ENCODE measurements at regions not wholly inside any gene's neighbourhood (a gene's known extent, or its start where the extent isn't known, plus 50 kb on each side); places are given as distances from the start of the nearest gene placed in this dataset.

DNA sequence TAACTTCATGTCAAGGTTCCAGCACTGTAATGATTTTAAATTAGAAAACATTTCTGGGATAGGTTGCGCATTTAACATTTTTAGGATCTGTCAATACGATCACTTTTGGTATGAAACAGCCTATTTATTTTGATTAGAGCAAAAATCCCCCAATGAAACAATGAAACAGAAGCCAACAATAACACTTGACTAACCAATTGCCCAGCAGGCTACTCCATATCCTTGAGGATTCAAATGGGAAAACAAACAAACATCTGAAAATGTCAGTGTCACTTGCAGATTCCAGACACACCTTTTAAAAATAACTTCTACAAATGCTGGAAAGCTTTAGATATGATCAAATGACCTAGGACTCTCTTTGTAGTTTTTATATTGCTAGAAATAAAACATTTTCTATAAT is 1412.5 kb upstream of the PRR20A start:
- peaks cover 5% of the 10 kb centered on the region for H3K9me3 ChIP-seq (ENCODE audit: control insufficient read depth, insufficient read depth, low read length)
- no peak overlapping the region for H3K27ac Mint-ChIP-seq
- H3K27me3 Mint-ChIP-seq (ENCODE audit: low read depth in 2 of 2), result no peaks in the 10 kb centered on the region
- H3K4me3 ChIP-seq (ENCODE audit: low read length), result no peak overlapping the region
- intact Hi-C loops (cut with micrococcal nuclease), result no loop called here
- DNase-seq (no peak), ATAC-seq (no peak)
- H3K9me3 Mint-ChIP-seq, result peaks cover 19 to 28% of the 10 kb centered on the region in 2 donors
- TF ChIP-seq CTCF (IDR thresholded peaks at IDR 0.05), result no peak
- H3K4me1 Mint-ChIP-seq, result no peaks in the 10 kb centered on the region
- WGBS (ENCODE audit: insufficient coverage), result 85% methylated on average over 2 of the region's 2 CpGs
- H3K36me3 ChIP-seq (ENCODE audit: control insufficient read depth, insufficient read depth, low read length), result no peaks in the 10 kb centered on the region
- no peak overlapping the region for H3K27ac ChIP-seq (ENCODE audit: low read length)
- no peaks in the 10 kb centered on the region for H3K27me3 ChIP-seq (ENCODE audit: control insufficient read depth, insufficient read depth, low read length)
- H3K4me1 ChIP-seq (ENCODE audit: control insufficient read depth, insufficient read depth, low read length), result no peaks in the 10 kb centered on the region
- H3K4me3 Mint-ChIP-seq, result no peak overlapping the region
- peaks cover 6% of the 10 kb centered on the region for H3K36me3 Mint-ChIP-seq

- H3K9me3 Mint-ChIP-seq, result peaks cover 9 to 16% of the 10 kb centered on the region in 2 donors
- no peak overlapping the region for H3K27ac Mint-ChIP-seq
- no peaks in the 10 kb centered on the region for H3K4me1 ChIP-seq (ENCODE audit: control insufficient read depth, insufficient read depth, low read length)
- H3K4me3 Mint-ChIP-seq, result no peak overlapping the region
- no peaks in the 10 kb centered on the region for H3K27me3 Mint-ChIP-seq (ENCODE audit: low read depth in 2 of 2)
- H3K4me1 Mint-ChIP-seq, result no peaks in the 10 kb centered on the region
- no peaks in the 10 kb centered on the region for H3K36me3 Mint-ChIP-seq
- WGBS (ENCODE audit: insufficient coverage), result no CpG with 5 or more reads among the region's 2 CpGs
- TF ChIP-seq CTCF (IDR thresholded peaks at IDR 0.05), result no peak
- H3K27ac ChIP-seq (ENCODE audit: low read length), result no peak overlapping the region
- H3K36me3 ChIP-seq (ENCODE audit: control insufficient read depth, insufficient read depth, low read length), result no peaks in the 10 kb centered on the region
- no peaks in the 10 kb centered on the region for H3K9me3 ChIP-seq (ENCODE audit: control insufficient read depth, insufficient read depth, low read length)
- no peaks in the 10 kb centered on the region for H3K27me3 ChIP-seq (ENCODE audit: control insufficient read depth, insufficient read depth, low read length)
- intact Hi-C loops (cut with micrococcal nuclease), result no loop called here
- ATAC-seq (no peak), DNase-seq (no peak)
- H3K4me3 ChIP-seq (ENCODE audit: low read length), result no peak overlapping the region
Measured at GRCh38 chr13:55745828-55746227, 1394.9 kb upstream of the PRR20A start.

- Histone ChIP-seq H3K36me3 (ENCODE audit: control insufficient read depth, insufficient read depth, low read length) (no peaks in the 10 kb centered on the region), H3K27ac (ENCODE audit: low read length) (no peak overlapping the region), H3K4me3 (ENCODE audit: low read length) (no peak overlapping the region), H3K27me3 (ENCODE audit: control insufficient read depth, insufficient read depth, low read length) (no peaks in the 10 kb centered on the region), H3K4me1 (ENCODE audit: control insufficient read depth, insufficient read depth, low read length) (no peaks in the 10 kb centered on the region), H3K9me3 (ENCODE audit: control insufficient read depth, insufficient read depth, low read length) (peaks cover 3% of the 10 kb centered on the region)
- intact Hi-C loops (cut with micrococcal nuclease), result no loop called here
- Mint-ChIP-seq H3K4me1 (no peaks in the 10 kb centered on the region), H3K27ac (no peak overlapping the region), H3K4me3 (no peak overlapping the region), H3K27me3 (ENCODE audit: low read depth in 2 of 2) (no peaks in the 10 kb centered on the region), H3K9me3 (peaks cover 12 to 17% of the 10 kb centered on the region in 2 donors), H3K36me3 (no peaks in the 10 kb centered on the region)
- DNase-seq (no peak), ATAC-seq (no peak)
- no peak for TF ChIP-seq CTCF (IDR thresholded peaks at IDR 0.05)
- 96% methylated on average over 3 of the region's 3 CpGs for WGBS (ENCODE audit: insufficient coverage)
Measured at GRCh38 chr13:55761986-55762385, 1378.7 kb upstream of the PRR20A start.

GRCh38 chr13:55777612-55778011 is 1363.1 kb upstream of the PRR20A start:
- no peaks in the 10 kb centered on the region for H3K4me1 Mint-ChIP-seq
- H3K4me3 ChIP-seq (ENCODE audit: low read length), result no peak overlapping the region
- no peaks in the 10 kb centered on the region for H3K4me1 ChIP-seq (ENCODE audit: control insufficient read depth, insufficient read depth, low read length)
- WGBS (ENCODE audit: insufficient coverage), result 91% methylated on average over 2 of the region's 2 CpGs
- DNase-seq (no peak), ATAC-seq (no peak)
- H3K4me3 Mint-ChIP-seq, result no peak overlapping the region
- H3K36me3 ChIP-seq (ENCODE audit: control insufficient read depth, insufficient read depth, low read length), result no peaks in the 10 kb centered on the region
- intact Hi-C loops (cut with micrococcal nuclease), result no loop called here
- H3K27me3 ChIP-seq (ENCODE audit: control insufficient read depth, insufficient read depth, low read length), result no peaks in the 10 kb centered on the region
- H3K36me3 Mint-ChIP-seq, result peaks cover 11% of the 10 kb centered on the region
- no peaks in the 10 kb centered on the region for H3K27me3 Mint-ChIP-seq (ENCODE audit: low read depth in 2 of 2)
- H3K9me3 Mint-ChIP-seq, result peaks cover 11 to 23% of the 10 kb centered on the region in 2 donors
- no peak for TF ChIP-seq CTCF (IDR thresholded peaks at IDR 0.05)
- H3K27ac Mint-ChIP-seq, result no peak overlapping the region
- H3K27ac ChIP-seq (ENCODE audit: low read length), result no peak overlapping the region
- H3K9me3 ChIP-seq (ENCODE audit: control insufficient read depth, insufficient read depth, low read length), result peaks cover 9% of the 10 kb centered on the region
